DMS 273 treated with DMSO at 0.1 percent for 48 hours (cell line): ENCODE measurements at regions not wholly inside any gene's neighbourhood (a gene's known extent, or its start where the extent isn't known, plus 50 kb on each side); places are given as distances from the start of the nearest gene placed in this dataset.

Experiments used
- DNase-seq: peaks from one replicate; lab custom pipeline; 2025; lab: John Stamatoyannopoulos, UW

GRCh38 chr1:24984800-24985522, 54.9 kb upstream of the RUNX3 start:
- no peak for DNase-seq

- no peak for DNase-seq
Observed at GRCh38 chr1:24984300-24984699, 54.2 kb upstream of the RUNX3 start.

GRCh38 chr1:24983006-24983680, 53.1 kb upstream of the RUNX3 start:
- no peak for DNase-seq

GRCh38 chr1:24981631-24982005, 51.5 kb upstream of the RUNX3 start:
- no peak for DNase-seq

- DNase-seq: no peak
Observed at GRCh38 chr1:24980836-24981630, 51.0 kb upstream of the RUNX3 start.
